HG02588 (cell line): ENCODE measurements at regions not wholly inside any gene's neighbourhood (a gene's known extent, or its start where the extent isn't known, plus 50 kb on each side); places are given as distances from the start of the nearest gene placed in this dataset.
A peak's percentile ranks its signal among the peaks of the same experiment; 100 is the strongest.
"Not testable (repeated sequence)": the region's sequence is repeated elsewhere in the genome, so short reads cannot be mapped to it uniquely, and the experiment has no call there.

ENCODE experiments used
- ATAC-seq: cut with Tn5 transposase; IDR thresholded peaks from one replicate; pipeline ENCODE4 v1.9.1; 2021; ENCODE audit warnings: mild to moderate bottlenecking, moderate library complexity; ENCODE audit not compliant: unreplicated experiment

DNA sequence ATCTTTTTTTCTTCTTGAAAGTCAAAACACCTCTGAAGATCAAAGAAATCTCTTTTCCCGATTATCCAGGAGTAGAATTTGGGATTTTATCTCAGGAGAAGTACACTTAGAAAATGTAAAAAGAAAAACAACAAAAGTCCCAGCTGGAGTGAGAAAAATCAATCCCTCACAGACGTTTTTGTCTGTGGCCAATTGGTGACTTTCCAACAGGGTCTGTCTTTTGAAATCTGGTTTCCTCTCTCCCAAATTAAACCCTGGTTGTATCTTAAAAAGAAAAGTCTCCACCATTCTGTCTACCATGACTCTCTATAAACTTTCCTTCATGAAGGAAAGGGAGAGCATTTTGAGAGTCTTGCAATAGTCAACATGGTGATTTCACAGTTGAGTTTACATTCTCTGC, 88.1 kb downstream of the DACT1 start:
- ATAC-seq: no peak

DNA sequence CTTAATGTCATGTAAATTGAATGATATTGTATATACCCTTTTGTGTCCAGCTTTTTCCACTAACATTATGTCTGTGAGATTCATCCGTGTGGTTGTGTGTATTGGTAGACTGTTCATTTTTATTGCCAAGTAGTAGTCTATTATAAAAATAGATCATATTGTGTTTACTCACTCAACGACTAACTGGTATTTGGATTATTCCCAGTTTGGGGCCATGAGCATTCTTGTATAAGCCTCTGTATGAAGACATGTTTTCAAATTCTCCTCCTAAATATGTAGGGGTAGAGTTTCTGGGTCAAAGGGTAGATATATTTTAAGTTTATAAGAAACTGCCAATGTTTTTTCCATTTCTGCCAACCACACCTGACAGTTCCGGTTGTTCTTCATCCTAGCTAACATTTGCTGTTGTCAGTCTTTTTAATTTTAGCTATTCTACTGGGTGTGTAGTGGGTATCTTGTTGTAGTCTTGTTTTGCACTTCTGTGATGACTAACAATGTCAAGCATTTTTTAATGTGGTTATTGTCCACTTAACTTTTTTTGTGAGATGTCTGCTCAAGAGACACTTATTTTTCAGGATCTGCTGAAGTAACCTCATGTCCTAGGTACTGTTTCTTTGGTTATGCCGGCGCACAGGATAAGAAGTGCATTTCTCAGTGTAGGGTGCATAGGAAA, 93.2 kb downstream of the DACT1 start:
- no peak for ATAC-seq

GRCh38 chr14:58731465-58732293, 93.9 kb downstream of the DACT1 start:
- ATAC-seq: no peak

DNA sequence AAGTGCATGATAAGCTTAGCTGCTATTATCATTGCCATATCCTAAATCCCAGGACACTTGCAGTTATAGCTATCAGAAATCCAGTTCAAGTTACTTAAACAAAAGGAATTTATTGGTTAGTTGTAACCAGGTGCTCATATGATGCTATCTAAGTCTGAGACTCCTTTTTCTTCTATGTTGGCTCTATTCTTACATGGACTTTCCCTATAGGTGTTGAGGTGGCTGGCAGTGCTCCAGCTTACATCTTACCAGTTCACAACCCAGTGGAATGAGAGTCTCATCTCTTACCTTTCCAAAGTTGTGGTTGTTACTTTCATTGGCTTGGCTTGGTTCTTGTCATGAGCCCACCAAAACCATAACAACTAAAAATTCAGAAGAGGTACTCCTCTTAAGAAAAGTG, 94.6 kb downstream of the DACT1 start:
- ATAC-seq: no peak

- ATAC-seq: peak; percentile 85
Observed at GRCh38 chr14:58733451-58734208, 95.9 kb downstream of the DACT1 start.

DNA sequence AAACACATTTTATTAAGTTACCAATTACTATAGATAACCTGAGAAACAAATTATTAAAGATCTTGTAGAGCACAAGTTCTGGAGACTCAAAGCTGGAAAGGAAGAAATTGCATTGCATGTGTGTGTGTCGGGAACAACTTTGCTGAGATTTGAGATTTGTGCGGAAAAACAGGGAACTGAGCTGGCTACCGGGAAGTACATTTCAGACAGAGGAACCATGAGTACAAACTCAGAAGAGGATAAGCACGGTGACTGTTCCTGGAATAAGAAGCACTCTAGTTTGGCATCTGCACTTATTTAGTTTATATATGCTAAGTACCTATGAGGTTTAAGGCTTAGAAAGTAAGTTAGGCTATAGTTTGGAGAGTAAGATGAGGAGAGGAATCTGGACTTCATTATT, 97.8 kb downstream of the DACT1 start:
- ATAC-seq: no peak

GRCh38 chr14:58736606-58737005, 98.8 kb downstream of the DACT1 start:
- no peak for ATAC-seq

- ATAC-seq: no peak
Observed at GRCh38 chr14:58737511-58737910, 99.7 kb downstream of the DACT1 start.

DNA sequence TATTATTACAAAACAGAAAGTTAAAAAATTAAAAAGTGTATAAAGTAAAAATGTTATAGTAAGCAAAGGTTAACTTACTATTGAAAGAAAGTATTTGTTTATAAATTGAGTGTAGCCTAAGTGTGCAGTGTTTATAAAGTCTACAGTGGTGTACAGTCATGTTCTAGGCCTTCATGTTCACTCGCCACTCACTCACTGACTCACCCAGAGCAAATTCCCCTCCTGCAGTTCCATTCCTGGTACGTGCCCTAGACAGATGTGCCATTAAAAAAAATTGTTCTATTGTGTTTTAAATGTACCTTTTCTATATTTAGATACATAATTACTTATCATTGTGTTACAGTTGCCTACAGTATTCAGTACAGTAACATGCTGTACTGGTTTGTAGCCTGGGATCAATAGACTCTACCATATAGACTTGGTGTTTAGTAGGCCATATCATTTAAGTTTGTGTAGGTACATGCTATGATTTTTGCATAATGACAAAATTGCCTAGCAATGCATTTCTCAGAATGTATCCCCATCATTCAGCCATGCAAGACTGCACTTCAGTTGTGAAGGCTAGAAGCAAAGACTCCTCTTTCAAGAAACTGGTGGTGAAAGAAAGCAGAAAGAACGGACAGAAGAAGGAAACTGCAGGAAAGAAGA, 100.6 kb downstream of the DACT1 start:
- no peak for ATAC-seq

GRCh38 chr14:58738876-58739275, 101.1 kb downstream of the DACT1 start:
- ATAC-seq: no peak

DNA sequence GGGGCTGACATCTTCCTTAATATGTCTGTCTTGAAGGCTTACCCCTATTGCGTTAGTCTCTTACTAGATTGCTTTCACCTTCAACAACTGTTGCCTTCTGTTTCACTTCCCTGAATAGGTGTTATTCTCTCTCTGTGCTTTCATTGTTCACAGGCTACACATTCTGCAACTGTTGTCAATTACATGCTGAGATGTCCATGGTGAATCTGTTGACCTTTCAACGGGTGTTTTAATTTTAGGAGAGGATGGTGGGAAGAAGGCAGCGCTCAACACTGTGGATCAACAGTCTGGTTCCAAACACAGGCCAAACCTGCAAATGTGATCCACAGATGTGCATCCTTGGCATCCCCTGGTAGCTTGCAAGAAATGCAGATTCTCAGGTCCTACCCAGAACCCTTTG, 101.9 kb downstream of the DACT1 start:
- peak; percentile 82 for ATAC-seq

DNA sequence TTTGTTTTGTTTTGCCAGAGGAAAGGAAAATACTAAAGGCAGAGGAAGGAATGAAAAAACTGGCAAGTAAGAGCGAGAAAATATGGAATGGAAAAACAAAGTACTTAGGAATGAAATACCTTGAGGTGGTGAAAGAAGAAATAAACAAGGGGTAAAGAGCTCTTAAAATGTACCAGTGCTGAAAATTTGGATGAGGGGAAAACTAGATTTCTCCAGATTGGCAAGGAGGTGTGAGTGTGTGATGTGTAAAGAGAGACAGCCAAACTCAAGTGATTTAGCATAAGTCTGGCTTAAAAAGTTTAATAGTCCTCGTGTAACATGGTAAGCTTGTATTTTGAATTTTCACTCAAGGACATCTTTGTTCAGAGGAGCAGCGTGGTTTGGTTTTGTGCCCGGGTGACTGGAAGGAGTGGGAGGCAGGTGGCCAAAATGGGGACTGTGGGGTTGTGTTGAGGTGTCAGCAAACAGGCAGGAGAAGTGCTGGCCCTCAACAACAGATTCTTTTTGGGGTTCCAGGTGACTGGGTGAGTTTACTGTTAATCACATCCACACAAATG, 102.7 kb downstream of the DACT1 start:
- ATAC-seq: no peak

DNA sequence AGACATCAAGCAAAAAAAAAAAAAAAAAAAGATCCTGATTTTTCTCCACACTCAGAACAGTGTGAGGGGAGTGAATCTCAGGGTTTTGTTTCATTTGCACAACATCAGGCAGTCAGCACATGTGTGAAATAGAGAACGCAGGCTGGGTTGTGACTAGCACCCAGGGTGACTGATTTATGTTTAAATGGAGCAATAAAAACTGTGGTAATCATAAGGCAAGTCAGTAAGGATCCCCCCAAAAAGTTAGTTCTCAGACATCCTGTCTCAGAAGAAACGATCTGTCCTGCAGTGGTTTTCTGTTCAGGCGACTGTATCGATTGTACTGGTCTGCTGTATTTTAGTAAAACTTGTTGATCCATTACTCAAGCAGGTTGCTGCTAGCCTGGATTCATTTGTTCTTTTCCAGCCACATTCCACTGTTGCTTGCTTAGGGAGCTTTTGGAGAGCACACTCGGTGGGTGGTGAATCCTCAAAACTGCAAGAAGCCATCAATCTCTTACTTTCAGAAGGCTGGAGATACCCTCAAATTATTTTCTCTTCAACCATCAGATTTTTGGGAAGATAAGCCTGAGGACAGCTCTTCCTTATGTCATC, 107.1 kb downstream of the DACT1 start:
- no peak for ATAC-seq

DNA sequence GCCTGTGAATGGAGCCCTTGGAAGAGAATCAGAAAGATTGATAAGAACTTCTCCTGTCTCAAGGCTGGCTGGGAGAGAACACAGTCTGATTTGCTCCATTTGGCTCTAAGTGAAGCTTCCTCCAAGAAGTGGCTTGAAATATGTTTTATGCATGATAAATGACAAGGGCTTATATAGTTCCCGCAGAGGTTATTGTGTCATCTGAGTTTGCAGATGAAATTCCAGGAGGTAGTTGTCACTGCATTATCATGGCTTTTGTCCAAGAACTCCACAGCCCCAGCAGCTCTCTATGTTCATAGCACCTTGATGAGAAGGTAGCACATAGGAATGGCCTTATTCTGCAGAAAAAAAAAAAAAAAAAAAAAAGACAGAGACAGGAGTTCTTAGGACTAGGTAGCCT, 108.5 kb downstream of the DACT1 start:
- no peak for ATAC-seq

- ATAC-seq: no peak
Observed at GRCh38 chr14:58746701-58747100, 108.9 kb downstream of the DACT1 start.

DNA sequence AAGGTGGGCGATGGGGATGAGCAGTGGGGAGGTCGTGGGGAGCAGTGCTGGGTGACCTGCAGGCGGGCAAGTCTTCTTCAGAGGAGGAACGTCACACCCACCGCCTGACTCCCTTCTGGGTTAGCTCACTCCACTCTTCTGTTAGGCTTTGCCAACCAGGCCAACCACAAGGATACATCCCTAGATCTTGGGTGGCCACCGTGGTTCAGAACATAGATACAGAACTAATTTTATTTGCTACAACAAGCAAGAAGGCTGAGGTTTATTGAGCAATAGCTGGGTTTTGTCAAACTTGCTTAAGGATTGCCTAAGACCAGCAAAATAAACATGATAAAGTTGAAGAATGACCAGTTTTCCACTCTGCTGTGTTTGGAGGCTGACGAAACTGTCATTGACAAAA, 109.4 kb downstream of the DACT1 start:
- no peak for ATAC-seq

DNA sequence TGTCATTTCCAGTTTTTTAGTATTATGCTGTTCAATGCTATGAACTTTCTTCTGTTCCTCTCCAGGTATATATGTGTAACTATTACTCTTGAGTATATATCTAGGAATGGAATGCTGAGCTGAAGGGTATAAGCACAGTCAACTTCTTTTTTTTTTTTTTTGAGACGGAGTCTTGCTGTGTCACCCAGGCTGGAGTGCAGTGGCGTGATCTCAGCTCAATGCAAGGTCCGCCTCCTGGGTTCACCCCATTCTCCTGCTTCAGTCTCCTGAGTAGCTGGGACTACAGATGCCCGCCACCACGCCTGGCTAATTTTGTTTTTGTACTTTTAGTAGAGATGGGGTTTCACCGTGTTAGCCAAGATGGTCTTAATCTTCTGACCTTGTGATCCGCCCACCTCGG, 110.5 kb downstream of the DACT1 start:
- not testable (repeated sequence) for ATAC-seq

GRCh38 chr14:58749066-58749669, 111.4 kb downstream of the DACT1 start:
- ATAC-seq: peak; percentile 84

DNA sequence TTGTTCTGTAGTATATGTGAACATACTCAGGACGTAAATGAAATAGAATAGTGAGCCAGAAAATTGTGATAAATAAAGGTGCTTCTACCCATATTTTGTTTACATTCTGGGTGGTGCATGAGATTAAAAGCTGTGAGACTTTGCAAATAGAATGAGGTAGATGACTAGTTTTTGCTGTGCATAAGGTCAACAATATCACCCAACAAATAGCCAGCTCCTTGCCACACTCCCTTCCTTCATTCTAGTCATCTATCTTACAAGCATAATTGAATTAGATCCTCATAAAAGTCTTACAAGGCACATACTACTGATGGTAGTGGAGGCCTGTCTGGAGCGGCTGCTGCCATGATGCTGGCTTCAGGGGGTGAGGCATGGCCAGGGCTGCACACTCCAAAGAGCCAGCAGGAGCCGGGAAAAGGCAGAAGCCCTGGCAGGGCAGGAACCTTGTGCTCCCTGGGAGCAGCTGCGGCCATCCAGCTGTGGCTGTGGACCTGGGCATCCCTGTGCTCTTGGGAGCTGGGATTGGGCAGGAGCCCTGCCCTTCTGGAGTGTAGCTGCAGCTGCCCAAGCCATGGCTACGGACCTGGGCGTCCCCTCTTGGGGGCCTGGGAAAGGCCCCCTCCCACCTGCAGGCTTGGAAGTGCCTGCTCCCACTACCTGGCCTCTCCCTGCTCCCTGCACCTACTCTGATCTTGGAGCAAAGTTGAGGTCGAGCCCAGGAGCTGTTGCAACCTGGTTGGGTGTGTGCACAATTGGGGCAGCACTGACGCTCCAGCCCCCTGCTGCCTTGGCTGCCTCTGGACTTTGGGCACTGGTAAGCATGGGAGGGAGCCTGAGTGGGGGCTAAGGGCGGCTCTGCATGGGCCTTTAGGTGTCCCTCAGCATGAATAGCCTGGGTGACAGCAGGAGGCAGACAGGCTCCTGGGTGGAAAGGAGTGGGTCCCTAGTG, 112.8 kb downstream of the DACT1 start:
- ATAC-seq: no peak
